K562 (cell line): ENCODE measurements at regions not wholly inside any gene's neighbourhood (a gene's known extent, or its start where the extent isn't known, plus 50 kb on each side); places are given as distances from the start of the nearest gene placed in this dataset.

ENCODE experiments used
- ATAC-seq: fragments of 200-7000 bp; cut with Tn5 transposase; 3 replicates; pipeline ENCODE4 v1.9.1; 2020; ENCODE audit warnings: moderate library complexity
- BruUV-seq: library from RNA; stranded (reverse); fragments of 400-500 nt; replicated peaks from 2 replicates; lab custom pipeline; 2021; lab: Mats Ljungman, UMichigan
- CTCF ChIA-PET: fragments of 300-600 bp; formaldehyde crosslinking; extraction: SDS; loops from one replicate; lab custom pipeline; 2021; ENCODE audit warnings: low intra/inter-chr PET ratio; lab: Yijun Ruan, JAX
- POLR2A ChIA-PET: fragments of 300-600, 350-650 bp; sonication (Branson Sonifier 250); formaldehyde crosslinking; extraction: SDS; loops from one replicate; lab custom pipeline; 2021; ENCODE audit warnings: antibody characterized with exemption, inconsistent platforms; lab: Yijun Ruan, JAX
- DNase-seq, 4 experiments: peaks; one replicate each; pipeline versions ENCODE4 v3.0.0 to v3.0.0-alpha.2; 2011 to 2018; ENCODE audit warnings: low spot score in 3 of 4, mixed read lengths in 3 of 4; ENCODE audit errors: extremely low read depth in 1 of 4
- FAIRE-seq: peaks from 2 replicates; lab custom pipeline; 2011; peaks lifted over from hg19 to GRCh38; lab: Jason Lieb, UNC
- H2AFZ ChIP-seq: 2 replicates; pipeline ENCODE4 v1.6.0; 2011; ENCODE audit warnings: low read depth, low read length, control low read depth, inconsistent platforms
- H3K27ac ChIP-seq: fragments of 200-600 bp; 3 replicates; pipeline ENCODE4 v1.8.0; 2011; ENCODE audit warnings: low read depth, mild to moderate bottlenecking, control low read depth, inconsistent platforms, low read length, moderate library complexity, mixed read lengths; ENCODE audit errors: extremely low read depth
- H3K27me3 ChIP-seq, 2 experiments: fragments of 300-600 bp in 1 of 2; 2 replicates in 1 of 2; 3 replicates in 1 of 2; pipeline versions ENCODE4 v1.6.0 to v1.8.0; 2011; ENCODE audit warnings: inconsistent platforms in 2 of 2, low read length in 2 of 2, mild to moderate bottlenecking in 1 of 2, mixed read lengths in 1 of 2, moderate library complexity in 1 of 2; ENCODE audit not compliant: control insufficient read depth in 2 of 2, insufficient read depth in 2 of 2
- H3K36me3 ChIP-seq: fragments of 300-600 bp; 3 replicates; pipeline ENCODE4 v1.8.0; 2011; ENCODE audit warnings: mild to moderate bottlenecking, low read length, inconsistent platforms; ENCODE audit not compliant: control insufficient read depth, insufficient read depth
- H3K4me1 ChIP-seq, 2 experiments: fragments of 200-600 bp in 1 of 2; replicated peaks in 1 of 2; 2 replicates in 1 of 2; 3 replicates in 1 of 2; pipeline versions ENCODE4 v1.5.1 to v1.8.0; 2011; ENCODE audit warnings: inconsistent platforms in 2 of 2, low read length in 2 of 2, mild to moderate bottlenecking in 1 of 2, mixed read lengths in 1 of 2, moderate library complexity in 1 of 2; ENCODE audit not compliant: control insufficient read depth in 2 of 2, insufficient read depth in 2 of 2
- H3K4me2 ChIP-seq: 2 replicates; pipeline ENCODE4 v1.6.1; 2011; ENCODE audit warnings: low read length, control low read depth, inconsistent platforms, mixed read lengths; ENCODE audit not compliant: insufficient read depth
- H3K4me3 ChIP-seq: fragments of 200-600 bp; sonication (generic), shearing (Covaris generic); 2 replicates; pipeline ENCODE4 v1.5.1; 2016; ENCODE audit warnings: control low read depth, inconsistent platforms
- H3K79me2 ChIP-seq: fragments of 200-600 bp; 3 replicates; pipeline ENCODE4 v1.8.0; 2011; ENCODE audit warnings: low read length, inconsistent platforms; ENCODE audit not compliant: control insufficient read depth, insufficient read depth
- H3K9ac ChIP-seq, 2 experiments: 2 replicates each; pipeline versions ENCODE4 v1.6.0 to v1.6.1; 2011; ENCODE audit warnings: low read depth in 2 of 2, low read length in 2 of 2, control low read depth in 1 of 2, inconsistent platforms in 1 of 2, mild to moderate bottlenecking in 1 of 2, mixed read lengths in 1 of 2; ENCODE audit not compliant: insufficient read depth in 1 of 2
- H3K9me1 ChIP-seq: one replicate; pipeline ENCODE4 v1.6.0; 2011; ENCODE audit warnings: inconsistent platforms, mild to moderate bottlenecking, low read length, moderate library complexity; ENCODE audit not compliant: control insufficient read depth, insufficient read depth
- H3K9me3 ChIP-seq: replicated peaks from 2 replicates; pipeline ENCODE4 v1.5.1; 2011; ENCODE audit warnings: low read depth, low read length, inconsistent platforms; ENCODE audit not compliant: control insufficient read depth, insufficient read depth
- H4K20me1 ChIP-seq: replicated peaks from 2 replicates; pipeline ENCODE4 v1.6.1; 2011; ENCODE audit warnings: low read length, inconsistent platforms, mixed read lengths; ENCODE audit not compliant: control insufficient read depth, insufficient read depth
- BCOR ChIP-seq: fragments of 450-650 bp; IDR thresholded peaks from 2 replicates; pipeline ENCODE4 v1.6.1; 2016
- JUND ChIP-seq, 2 experiments: IDR thresholded peaks; 2 replicates in 1 of 2; 3 replicates in 1 of 2; pipeline ENCODE4 v1.6.1; 2011; ENCODE audit warnings: borderline replicate concordance in 2 of 2, low read depth in 2 of 2, low read length in 2 of 2, improper control_type of control experiment in 1 of 2, missing biosample characterization in 1 of 2, missing genetic modification characterization in 1 of 2, missing genetic modification reagents in 1 of 2
- KAT8 ChIP-seq: fragments of 450-650 bp; IDR thresholded peaks from 2 replicates; pipeline ENCODE4 v1.6.1; 2016; ENCODE audit warnings: low read depth, mild to moderate bottlenecking
- MEF2D ChIP-seq: conservative IDR thresholded peaks from 2 replicates; pipeline ENCODE4 v1.6.1; 2016; ENCODE audit warnings: low read depth, missing genetic modification characterization, missing compliant biosample characterization
- NFE2L1 ChIP-seq: fragments of 450-650 bp; IDR thresholded peaks from 2 replicates; pipeline ENCODE4 v1.6.1; 2016; ENCODE audit warnings: missing genetic modification characterization, low read depth, mild to moderate bottlenecking, missing compliant biosample characterization, moderate library complexity, borderline replicate concordance
- SIRT6 ChIP-seq: IDR thresholded peaks from one replicate; pipeline ENCODE4 v1.6.1; 2012; ENCODE audit warnings: low read depth, mild to moderate bottlenecking, control low read depth, inconsistent platforms, low read length, moderate library complexity
- SRSF1 ChIP-seq: fragments of 200-400 bp; formaldehyde crosslinking; IDR thresholded peaks from 2 replicates; pipeline ENCODE4 v1.6.1; 2017; ENCODE audit warnings: mild to moderate bottlenecking, low read depth, low read length, moderate library complexity
- in situ Hi-C: fragments of 300-500 bp; cut with MboI; formaldehyde crosslinking; loops from 4 replicates; pipeline ENCODE4 v1.15.0; 2018; ENCODE audit warnings: inconsistent platforms, mixed read lengths
- intact Hi-C: fragments of 100-400 bp; cut with micrococcal nuclease; formaldehyde crosslinking; loops from 2 replicates; pipeline ENCODE4 v1.14.2; 2022
- TF ChIP-seq, protein P1 (sequence below), 2 experiments: fragments of 450-650 bp in 1 of 2; sonication (generic) in 1 of 2; formaldehyde crosslinking in 1 of 2; IDR thresholded peaks; 2 replicates each; pipeline versions ENCODE4 v1.7.1 to v1.9.0; 2016 to 2022; ENCODE audit warnings: inconsistent platforms in 1 of 2, mild to moderate bottlenecking in 1 of 2, missing genetic modification reagents in 1 of 2
- TF ChIP-seq, protein P2 (sequence below): fragments of 450-650 bp; formaldehyde crosslinking; conservative IDR thresholded peaks from 2 replicates; pipeline ENCODE4 v1.4.0; 2022; ENCODE audit warnings: mild to moderate bottlenecking, missing genetic modification characterization
- TF ChIP-seq, protein P3 (sequence below), 2 experiments: fragments of 450-650 bp; IDR thresholded peaks; 2 replicates each; pipeline ENCODE4 v1.6.1; 2016

DNA sequence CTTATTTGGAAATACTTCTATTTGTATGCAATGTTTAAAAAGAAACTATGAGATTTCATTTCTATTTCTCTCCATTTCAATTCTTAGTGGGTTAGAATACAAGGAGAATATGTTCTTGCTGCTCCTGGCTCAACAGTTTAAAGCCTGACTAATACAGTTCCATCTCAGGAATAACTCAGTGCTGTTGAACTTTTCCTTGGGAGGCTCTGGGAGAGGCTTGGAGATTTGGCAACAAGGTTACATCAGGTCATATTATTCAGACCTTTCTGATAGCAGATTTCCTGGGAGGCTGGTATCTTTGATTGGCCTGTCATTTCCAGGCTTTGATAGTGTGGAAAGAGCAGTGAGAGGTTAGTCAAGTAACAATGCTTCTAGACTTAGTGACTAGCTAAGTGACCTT is 481.7 kb upstream of the KLF4 start:
- no peak for DNase-seq
- Histone ChIP-seq H3K4me3 (no peak overlapping the region), H3K36me3 (no peaks in the 10 kb centered on the region), H2AFZ (no peak overlapping the region), H3K9me1 (no peaks in the 10 kb centered on the region), H4K20me1 (no peaks in the 10 kb centered on the region), H3K9me3 (no peaks in the 10 kb centered on the region), H3K4me2 (no peak overlapping the region), H3K27me3 (peaks cover 9 to 16% of the 10 kb centered on the region in 2 experiments; a peak in 2 of 5 replicates), H3K4me1 (no peaks in the 10 kb centered on the region), H3K27ac (no peak overlapping the region), H3K9ac (no peak overlapping the region), H3K79me2 (no peaks in the 10 kb centered on the region)
- in situ Hi-C loops: no loop called here
- ChIA-PET POLR2A (no interaction called here), CTCF (no interaction called here)
- ATAC-seq: no peak
- intact Hi-C loops: no loop called here
- BruUV-seq: no TSS peak
- no peak for FAIRE-seq
- TF ChIP-seq KAT8: no peak
- TF ChIP-seq JUND (IDR thresholded peaks at IDR 0.05; ENCODE audit: borderline replicate concordance, low read depth, low read length): no peak
- TF ChIP-seq JUND (tag; IDR thresholded peaks at IDR 0.05; ENCODE audit: borderline replicate concordance, low read depth, low read length): no peak
- no peak for TF ChIP-seq NFE2L1 (tag)
- TF ChIP-seq, protein P1, sequence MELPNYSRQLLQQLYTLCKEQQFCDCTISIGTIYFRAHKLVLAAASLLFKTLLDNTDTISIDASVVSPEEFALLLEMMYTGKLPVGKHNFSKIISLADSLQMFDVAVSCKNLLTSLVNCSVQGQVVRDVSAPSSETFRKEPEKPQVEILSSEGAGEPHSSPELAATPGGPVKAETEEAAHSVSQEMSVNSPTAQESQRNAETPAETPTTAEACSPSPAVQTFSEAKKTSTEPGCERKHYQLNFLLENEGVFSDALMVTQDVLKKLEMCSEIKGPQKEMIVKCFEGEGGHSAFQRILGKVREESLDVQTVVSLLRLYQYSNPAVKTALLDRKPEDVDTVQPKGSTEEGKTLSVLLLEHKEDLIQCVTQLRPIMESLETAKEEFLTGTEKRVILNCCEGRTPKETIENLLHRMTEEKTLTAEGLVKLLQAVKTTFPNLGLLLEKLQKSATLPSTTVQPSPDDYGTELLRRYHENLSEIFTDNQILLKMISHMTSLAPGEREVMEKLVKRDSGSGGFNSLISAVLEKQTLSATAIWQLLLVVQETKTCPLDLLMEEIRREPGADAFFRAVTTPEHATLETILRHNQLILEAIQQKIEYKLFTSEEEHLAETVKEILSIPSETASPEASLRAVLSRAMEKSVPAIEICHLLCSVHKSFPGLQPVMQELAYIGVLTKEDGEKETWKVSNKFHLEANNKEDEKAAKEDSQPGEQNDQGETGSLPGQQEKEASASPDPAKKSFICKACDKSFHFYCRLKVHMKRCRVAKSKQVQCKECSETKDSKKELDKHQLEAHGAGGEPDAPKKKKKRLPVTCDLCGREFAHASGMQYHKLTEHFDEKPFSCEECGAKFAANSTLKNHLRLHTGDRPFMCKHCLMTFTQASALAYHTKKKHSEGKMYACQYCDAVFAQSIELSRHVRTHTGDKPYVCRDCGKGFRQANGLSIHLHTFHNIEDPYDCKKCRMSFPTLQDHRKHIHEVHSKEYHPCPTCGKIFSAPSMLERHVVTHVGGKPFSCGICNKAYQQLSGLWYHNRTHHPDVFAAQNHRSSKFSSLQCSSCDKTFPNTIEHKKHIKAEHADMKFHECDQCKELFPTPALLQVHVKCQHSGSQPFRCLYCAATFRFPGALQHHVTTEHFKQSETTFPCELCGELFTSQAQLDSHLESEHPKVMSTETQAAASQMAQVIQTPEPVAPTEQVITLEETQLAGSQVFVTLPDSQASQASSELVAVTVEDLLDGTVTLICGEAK (IDR thresholded peaks at IDR 0.05): no peak
- TF ChIP-seq, protein P1 (CRISPR knock-in tag; IDR thresholded peaks at IDR 0.05): no peak
- no peak for TF ChIP-seq SIRT6
- TF ChIP-seq, protein P2, sequence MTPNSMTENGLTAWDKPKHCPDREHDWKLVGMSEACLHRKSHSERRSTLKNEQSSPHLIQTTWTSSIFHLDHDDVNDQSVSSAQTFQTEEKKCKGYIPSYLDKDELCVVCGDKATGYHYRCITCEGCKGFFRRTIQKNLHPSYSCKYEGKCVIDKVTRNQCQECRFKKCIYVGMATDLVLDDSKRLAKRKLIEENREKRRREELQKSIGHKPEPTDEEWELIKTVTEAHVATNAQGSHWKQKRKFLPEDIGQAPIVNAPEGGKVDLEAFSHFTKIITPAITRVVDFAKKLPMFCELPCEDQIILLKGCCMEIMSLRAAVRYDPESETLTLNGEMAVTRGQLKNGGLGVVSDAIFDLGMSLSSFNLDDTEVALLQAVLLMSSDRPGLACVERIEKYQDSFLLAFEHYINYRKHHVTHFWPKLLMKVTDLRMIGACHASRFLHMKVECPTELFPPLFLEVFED: no peak
- TF ChIP-seq SRSF1: no peak
- no peak for TF ChIP-seq BCOR
- TF ChIP-seq, protein P3, sequence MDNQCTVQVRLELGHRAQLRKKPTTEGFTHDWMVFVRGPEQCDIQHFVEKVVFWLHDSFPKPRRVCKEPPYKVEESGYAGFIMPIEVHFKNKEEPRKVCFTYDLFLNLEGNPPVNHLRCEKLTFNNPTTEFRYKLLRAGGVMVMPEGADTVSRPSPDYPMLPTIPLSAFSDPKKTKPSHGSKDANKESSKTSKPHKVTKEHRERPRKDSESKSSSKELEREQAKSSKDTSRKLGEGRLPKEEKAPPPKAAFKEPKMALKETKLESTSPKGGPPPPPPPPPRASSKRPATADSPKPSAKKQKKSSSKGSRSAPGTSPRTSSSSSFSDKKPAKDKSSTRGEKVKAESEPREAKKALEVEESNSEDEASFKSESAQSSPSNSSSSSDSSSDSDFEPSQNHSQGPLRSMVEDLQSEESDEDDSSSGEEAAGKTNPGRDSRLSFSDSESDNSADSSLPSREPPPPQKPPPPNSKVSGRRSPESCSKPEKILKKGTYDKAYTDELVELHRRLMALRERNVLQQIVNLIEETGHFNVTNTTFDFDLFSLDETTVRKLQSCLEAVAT (IDR thresholded peaks at IDR 0.05): no peak
- TF ChIP-seq MEF2D: no peak
